LNCaP clone FGC (cell line): ENCODE measurements at regions not wholly inside any gene's neighbourhood (a gene's known extent, or its start where the extent isn't known, plus 50 kb on each side); places are given as distances from the start of the nearest gene placed in this dataset.

Experiments
- DNase-seq: peaks from one replicate; pipeline ENCODE4 v3.0.0-alpha.2; 2011; ENCODE audit warnings: low read depth
- H3K4me3 ChIP-seq: 2 replicates; pipeline ENCODE4 v1.5.1; 2011; ENCODE audit warnings: mild to moderate bottlenecking, low read depth, low read length, control low read depth
- TF ChIP-seq, protein P1 (sequence below): IDR thresholded peaks from 2 replicates; pipeline ENCODE4 v1.5.1; 2012; ENCODE audit warnings: mild to moderate bottlenecking; ENCODE audit not compliant: control insufficient read depth, insufficient read depth; ENCODE audit errors: extremely low read depth

- DNase-seq = no peak
- TF ChIP-seq, protein P1, sequence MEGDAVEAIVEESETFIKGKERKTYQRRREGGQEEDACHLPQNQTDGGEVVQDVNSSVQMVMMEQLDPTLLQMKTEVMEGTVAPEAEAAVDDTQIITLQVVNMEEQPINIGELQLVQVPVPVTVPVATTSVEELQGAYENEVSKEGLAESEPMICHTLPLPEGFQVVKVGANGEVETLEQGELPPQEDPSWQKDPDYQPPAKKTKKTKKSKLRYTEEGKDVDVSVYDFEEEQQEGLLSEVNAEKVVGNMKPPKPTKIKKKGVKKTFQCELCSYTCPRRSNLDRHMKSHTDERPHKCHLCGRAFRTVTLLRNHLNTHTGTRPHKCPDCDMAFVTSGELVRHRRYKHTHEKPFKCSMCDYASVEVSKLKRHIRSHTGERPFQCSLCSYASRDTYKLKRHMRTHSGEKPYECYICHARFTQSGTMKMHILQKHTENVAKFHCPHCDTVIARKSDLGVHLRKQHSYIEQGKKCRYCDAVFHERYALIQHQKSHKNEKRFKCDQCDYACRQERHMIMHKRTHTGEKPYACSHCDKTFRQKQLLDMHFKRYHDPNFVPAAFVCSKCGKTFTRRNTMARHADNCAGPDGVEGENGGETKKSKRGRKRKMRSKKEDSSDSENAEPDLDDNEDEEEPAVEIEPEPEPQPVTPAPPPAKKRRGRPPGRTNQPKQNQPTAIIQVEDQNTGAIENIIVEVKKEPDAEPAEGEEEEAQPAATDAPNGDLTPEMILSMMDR = no peak
- no peak overlapping the region for H3K4me3 ChIP-seq
These were observed 303.1 kb upstream of the CLINT1 start for GRCh38 chr5:158162026-158162425.

- TF ChIP-seq, protein P1 = no peak
- no peak for DNase-seq
- no peak overlapping the region for H3K4me3 ChIP-seq
These were observed 300.7 kb upstream of the CLINT1 start for GRCh38 chr5:158159621-158160020.

DNA sequence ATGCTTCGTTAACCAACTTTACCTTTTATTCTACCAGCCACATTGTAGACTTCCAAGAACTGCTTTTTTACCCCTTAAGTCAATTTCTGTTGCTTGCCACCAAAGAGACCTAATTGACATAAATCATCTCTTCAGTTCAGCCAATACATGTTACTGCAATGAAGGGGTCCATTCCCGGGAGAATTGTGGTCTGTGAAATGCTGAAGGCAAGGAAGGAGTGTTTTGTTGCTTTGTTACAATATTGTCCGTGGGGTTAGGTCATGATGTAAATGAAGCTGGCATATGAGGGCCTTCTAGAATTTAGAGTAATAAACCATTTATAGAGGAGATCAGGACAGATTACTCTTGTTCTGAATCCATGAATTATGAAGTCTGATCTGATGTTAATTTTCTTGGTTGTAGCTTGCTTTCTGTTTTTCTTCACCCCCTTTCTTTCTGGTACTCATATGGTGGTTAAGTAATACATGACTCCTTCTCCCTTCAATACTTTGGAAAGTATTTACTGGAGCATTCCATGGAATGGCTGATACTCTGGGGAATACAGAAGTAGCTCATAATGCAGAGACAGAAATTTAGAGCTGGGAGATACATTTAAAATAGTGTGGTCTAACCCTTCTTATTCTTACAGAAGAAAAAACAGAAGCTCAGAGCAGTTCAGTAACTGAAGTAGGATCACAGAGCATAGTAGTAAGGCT, 297.0 kb upstream of the CLINT1 start:
- TF ChIP-seq, protein P1 = no peak
- DNase-seq = no peak
- H3K4me3 ChIP-seq = no peak overlapping the region

- no peak overlapping the region for H3K4me3 ChIP-seq
- TF ChIP-seq, protein P1 = no peak
- DNase-seq = no peak
These were observed 296.1 kb upstream of the CLINT1 start for GRCh38 chr5:158155067-158155466.

DNA sequence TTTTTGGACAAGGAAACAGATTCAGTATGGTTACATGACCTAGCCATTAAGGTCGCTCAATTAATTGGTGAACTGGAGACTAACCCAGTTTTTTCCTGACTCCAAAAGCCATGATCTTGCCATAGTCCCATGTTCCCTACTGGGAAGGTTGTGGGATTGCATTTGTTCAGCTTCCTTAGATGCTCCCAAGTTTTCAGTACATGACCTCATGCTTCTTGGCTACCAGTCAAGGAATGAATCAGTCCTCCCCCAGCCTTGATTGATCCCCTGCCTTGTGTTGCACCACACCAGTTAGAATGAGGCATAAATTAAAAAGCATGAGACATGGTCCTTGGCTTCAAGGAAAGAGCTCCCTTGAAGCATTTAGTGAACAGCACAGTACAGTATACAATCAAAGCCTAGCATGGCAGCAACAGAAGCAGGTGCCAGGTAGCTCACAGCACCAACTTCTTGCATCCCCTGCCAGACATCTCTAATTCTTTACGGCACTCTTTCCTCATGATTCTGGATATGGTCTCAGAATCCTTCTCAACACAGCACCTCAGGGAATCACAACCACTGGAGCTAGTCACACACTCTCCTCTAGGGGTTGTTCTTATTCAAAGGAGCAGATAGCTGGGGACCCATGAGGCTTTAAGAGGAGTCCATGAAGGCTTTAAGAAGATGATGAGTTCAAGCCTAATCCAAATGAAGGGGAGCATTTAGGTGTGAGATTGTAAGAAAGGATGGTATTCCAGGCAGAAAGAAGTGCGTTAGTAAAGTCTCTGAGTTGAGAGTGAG, 295.5 kb upstream of the CLINT1 start:
- H3K4me3 ChIP-seq = no peak overlapping the region
- TF ChIP-seq, protein P1 = no peak
- DNase-seq = no peak

DNA sequence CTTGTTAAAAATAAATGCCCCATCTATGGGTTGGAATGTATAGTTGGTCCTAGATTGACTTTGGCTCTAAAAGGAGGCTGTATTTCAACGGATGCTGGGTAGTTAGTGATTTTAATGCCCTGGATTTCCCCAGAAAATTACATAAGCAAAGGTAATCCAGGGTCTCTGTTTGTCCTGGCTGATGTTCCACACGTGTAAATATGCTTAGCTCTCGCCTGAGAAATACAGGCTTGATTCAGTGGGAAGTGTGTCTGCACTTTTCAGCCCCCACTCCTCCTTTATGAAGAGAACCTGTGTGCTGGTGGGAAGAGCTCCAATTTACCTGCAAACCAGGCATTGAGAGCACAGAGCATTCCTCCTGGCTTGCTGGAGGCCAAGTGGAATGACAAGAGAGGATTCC, 294.6 kb upstream of the CLINT1 start:
- DNase-seq = no peak
- TF ChIP-seq, protein P1 = no peak
- H3K4me3 ChIP-seq = no peak overlapping the region
